D721Med (cell line): ENCODE measurements at regions not wholly inside any gene's neighbourhood (a gene's known extent, or its start where the extent isn't known, plus 50 kb on each side); places are given as distances from the start of the nearest gene placed in this dataset.

Experiments
- DNase-seq: peaks from one replicate; pipeline ENCODE4 v3.0.0; 2011; ENCODE audit warnings: low spot score; ENCODE audit not compliant: insufficient read length
- FAIRE-seq: peaks from 2 replicates; lab custom pipeline; 2011; peaks lifted over from hg19 to GRCh38; lab: Jason Lieb, UNC
- TF ChIP-seq, protein P1 (sequence below): IDR thresholded peaks from 2 replicates; pipeline ENCODE4 v1.5.1; 2012; ENCODE audit warnings: mild to moderate bottlenecking, control low read depth; ENCODE audit not compliant: insufficient read depth; ENCODE audit errors: missing control alignments

DNA sequence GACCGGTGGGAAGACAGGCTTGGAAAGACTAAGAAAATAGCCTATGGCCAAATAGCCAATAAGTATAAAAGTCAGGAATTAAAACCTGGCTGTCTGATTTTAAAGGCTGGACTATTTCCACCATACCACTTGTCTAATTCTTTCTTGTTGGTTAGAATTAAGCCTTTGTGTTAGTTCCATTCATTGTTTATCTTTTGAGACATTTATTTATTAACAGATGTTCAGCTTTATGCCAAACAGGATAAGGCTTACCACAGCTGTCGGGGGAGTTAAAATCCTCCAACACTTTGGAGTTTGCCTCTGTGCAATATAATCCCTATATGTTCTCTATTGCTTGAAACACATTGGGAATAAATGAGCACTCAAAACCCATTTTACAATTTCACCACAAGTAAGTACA, 208.3 kb downstream of the TMEM200A start:
- FAIRE-seq (no peak), DNase-seq (no peak)
- TF ChIP-seq, protein P1, sequence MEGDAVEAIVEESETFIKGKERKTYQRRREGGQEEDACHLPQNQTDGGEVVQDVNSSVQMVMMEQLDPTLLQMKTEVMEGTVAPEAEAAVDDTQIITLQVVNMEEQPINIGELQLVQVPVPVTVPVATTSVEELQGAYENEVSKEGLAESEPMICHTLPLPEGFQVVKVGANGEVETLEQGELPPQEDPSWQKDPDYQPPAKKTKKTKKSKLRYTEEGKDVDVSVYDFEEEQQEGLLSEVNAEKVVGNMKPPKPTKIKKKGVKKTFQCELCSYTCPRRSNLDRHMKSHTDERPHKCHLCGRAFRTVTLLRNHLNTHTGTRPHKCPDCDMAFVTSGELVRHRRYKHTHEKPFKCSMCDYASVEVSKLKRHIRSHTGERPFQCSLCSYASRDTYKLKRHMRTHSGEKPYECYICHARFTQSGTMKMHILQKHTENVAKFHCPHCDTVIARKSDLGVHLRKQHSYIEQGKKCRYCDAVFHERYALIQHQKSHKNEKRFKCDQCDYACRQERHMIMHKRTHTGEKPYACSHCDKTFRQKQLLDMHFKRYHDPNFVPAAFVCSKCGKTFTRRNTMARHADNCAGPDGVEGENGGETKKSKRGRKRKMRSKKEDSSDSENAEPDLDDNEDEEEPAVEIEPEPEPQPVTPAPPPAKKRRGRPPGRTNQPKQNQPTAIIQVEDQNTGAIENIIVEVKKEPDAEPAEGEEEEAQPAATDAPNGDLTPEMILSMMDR = no peak

DNA sequence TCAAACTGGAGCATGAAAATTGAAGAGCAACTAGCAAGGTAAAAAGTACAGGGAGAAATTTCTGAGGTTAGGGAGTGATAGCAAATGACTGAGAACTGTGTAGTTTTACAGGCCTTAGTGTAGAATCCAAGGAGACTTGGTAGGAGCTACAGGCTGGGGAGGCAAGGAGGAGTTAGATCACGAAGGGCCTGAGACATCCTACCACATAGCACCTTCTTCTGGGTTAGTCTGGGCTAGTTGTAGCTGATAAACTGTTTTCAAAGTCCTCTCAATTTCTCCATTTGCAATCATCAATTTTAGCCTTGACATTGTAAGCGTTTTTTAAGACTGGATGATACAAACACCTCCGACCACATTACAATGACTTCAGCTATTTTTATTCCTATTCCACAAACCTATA, 209.7 kb downstream of the TMEM200A start:
- TF ChIP-seq, protein P1 = no peak
- DNase-seq (no peak), FAIRE-seq (no peak)

DNA sequence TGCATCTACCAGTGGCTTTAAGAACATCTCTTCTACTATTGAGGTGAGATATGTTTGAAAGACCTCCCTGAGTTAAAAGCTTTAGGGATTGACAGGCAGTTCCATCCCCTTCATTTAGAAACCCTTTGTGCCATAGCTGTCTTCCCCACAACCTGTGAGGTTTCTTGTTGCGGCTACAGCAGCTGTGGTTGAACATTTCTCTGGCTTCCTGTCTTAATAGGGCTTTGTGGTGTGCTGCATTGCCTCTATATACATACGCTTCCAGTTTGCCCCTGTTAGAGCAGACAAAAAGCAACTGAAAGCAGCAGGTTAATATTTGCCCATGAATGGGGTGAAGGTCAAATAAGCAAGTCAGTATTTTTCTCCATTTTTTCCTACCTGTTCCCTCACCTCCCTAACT, 210.2 kb downstream of the TMEM200A start:
- TF ChIP-seq, protein P1 = no peak
- no peak for DNase-seq
- FAIRE-seq = no peak

DNA sequence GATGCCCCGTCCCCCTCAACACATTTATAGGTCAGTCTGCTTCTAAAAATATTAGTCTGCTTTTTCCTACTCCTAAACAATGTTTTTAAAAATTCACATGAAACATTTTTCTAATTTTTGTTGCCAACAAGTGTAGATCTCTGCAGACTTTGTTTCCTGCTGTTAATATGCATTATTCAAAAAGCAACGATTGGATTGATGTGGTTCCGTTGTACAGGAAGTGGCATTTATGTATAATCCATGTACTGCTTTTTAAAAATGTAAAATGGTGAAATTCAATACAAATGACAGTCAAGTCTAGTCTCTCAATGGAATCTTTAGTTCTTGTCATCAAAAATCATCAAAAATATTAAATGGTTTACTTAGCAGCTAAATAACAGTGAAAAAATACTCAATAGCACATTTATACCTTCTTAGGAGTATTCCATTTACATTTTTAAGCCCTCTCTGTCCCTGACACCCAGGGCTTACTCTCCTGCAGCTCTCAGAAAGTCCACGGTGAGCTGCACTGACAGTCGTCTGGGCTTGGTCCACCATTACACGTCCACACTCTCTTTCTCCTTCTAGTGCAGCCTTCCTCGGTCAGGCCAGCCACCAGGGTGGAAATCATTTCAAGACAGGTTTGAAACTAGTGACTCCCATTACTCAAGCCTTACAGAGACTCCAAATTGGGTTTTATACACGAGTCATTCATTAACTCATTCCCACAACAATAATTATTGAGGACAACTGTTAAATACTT, 211.5 kb downstream of the TMEM200A start:
- FAIRE-seq (no peak), DNase-seq (no peak)
- TF ChIP-seq, protein P1 = no peak

DNA sequence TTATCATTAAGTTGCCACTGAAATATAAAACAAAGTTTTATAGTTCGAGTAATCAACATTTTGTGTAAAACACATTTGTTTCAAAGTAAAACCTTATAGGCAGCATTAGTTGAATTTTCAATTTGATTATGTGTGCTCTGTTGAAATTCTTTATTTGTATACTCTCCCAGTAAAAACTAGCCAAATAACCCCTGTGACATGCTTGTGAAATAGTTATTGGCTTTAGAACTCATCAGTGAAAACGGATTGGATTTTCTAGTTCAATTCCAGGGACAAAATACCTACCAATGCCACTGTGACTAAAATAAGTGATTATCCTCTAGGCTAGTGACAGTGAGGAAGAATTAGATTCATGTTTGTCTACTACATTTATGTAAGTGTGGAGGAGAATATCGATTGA, 212.9 kb downstream of the TMEM200A start:
- no peak for FAIRE-seq
- DNase-seq = no peak
- TF ChIP-seq, protein P1 = no peak

DNA sequence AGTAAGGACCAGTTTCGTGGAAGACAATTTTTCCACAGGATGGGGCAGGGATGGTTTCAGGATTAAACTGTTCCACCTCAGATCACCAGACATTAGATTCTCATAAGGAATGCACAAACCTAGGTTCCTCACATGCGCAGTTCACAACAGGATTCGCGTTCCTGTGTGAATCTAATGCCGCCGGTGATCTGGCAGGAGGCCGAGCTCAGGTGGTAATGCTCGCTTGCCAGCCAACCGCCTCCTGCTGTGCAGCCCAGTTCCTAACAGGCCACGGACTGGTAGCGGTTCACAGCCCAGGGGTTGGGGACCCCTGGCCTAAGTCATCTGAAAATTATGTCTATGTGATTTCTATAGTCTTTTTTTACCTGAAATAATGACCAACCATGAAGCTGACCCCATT, 217.5 kb downstream of the TMEM200A start:
- TF ChIP-seq, protein P1 = no peak
- no peak for DNase-seq
- FAIRE-seq = no peak

DNA sequence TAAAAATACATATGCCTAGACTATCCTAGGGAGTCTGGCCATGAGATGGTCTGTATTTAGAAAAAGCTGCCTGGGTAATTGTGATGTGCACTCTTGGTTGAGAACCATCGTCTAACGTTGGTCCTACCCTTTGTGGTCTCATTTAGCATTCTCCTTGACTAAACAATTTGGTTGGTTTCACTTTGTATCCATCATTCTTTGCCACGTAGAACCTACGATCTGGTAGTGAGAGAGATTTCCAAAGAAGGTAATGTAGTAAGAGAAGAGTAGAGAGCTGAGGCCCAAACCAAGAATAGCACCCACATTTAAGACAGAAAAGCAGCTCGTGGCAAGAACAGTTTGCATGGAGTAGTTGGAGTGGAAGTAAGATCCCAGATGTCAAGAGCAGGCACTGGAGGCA, 219.8 kb downstream of the TMEM200A start:
- FAIRE-seq (no peak), DNase-seq (no peak)
- TF ChIP-seq, protein P1 = no peak
